Esophagus squamous epithelium (tissue), 4 donors: ENCODE measurements at regions not wholly inside any gene's neighbourhood (a gene's known extent, or its start where the extent isn't known, plus 50 kb on each side); places are given as distances from the start of the nearest gene placed in this dataset.

ENCODE experiments used
- POLR2A ChIP-seq, 4 donors: fragments of 450-650 bp; IDR thresholded peaks; one replicate each; pipeline ENCODE4 v1.6.1; 2017; ENCODE audit warnings: antibody characterized with exemption in 4 of 4, mild to moderate bottlenecking in 4 of 4, moderate library complexity in 3 of 4
- TF ChIP-seq, protein P1 (sequence below), 6 experiments: fragments of 450-650 bp in 4 of 6; fragments of 200-600 bp in 2 of 6; sonication (generic) in 2 of 6; IDR thresholded peaks; one replicate each; pipeline ENCODE4 v1.5.1; 2016 to 2019; ENCODE audit warnings: antibody characterized with exemption in 6 of 6, mild to moderate bottlenecking in 4 of 6, moderate library complexity in 4 of 6

DNA sequence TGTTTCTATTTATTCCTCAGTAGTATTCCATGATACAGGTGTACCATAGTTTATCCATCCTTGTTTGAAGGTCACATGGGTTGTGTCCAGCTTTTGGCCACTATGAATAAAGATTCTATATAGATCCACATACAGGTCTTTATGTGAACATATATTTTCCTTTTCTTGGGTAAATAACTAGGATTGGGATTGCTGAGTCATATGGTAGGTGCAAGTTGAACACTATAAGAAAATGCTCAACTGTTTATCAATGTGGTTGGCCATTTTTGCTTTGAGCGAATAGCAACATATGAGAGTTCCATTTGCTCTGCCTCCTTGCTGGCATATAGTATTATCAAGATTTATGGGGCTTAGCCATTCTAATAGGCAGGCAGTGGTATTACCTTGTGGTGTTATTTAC is 170.2 kb upstream of the KCNJ15 start:
- TF ChIP-seq, protein P1, sequence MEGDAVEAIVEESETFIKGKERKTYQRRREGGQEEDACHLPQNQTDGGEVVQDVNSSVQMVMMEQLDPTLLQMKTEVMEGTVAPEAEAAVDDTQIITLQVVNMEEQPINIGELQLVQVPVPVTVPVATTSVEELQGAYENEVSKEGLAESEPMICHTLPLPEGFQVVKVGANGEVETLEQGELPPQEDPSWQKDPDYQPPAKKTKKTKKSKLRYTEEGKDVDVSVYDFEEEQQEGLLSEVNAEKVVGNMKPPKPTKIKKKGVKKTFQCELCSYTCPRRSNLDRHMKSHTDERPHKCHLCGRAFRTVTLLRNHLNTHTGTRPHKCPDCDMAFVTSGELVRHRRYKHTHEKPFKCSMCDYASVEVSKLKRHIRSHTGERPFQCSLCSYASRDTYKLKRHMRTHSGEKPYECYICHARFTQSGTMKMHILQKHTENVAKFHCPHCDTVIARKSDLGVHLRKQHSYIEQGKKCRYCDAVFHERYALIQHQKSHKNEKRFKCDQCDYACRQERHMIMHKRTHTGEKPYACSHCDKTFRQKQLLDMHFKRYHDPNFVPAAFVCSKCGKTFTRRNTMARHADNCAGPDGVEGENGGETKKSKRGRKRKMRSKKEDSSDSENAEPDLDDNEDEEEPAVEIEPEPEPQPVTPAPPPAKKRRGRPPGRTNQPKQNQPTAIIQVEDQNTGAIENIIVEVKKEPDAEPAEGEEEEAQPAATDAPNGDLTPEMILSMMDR (IDR thresholded peaks at IDR 0.05), result no peak
- no peak for TF ChIP-seq POLR2A (IDR thresholded peaks at IDR 0.05)
